GM19455 (cell line): ENCODE measurements at regions not wholly inside any gene's neighbourhood (a gene's known extent, or its start where the extent isn't known, plus 50 kb on each side); places are given as distances from the start of the nearest gene placed in this dataset.
"Not testable (repeated sequence)": the region's sequence is repeated elsewhere in the genome, so short reads cannot be mapped to it uniquely, and the experiment has no call there.

Source experiments
- ATAC-seq: cut with Tn5 transposase; IDR thresholded peaks from one replicate; pipeline ENCODE4 v1.9.1; 2021; ENCODE audit not compliant: unreplicated experiment

DNA sequence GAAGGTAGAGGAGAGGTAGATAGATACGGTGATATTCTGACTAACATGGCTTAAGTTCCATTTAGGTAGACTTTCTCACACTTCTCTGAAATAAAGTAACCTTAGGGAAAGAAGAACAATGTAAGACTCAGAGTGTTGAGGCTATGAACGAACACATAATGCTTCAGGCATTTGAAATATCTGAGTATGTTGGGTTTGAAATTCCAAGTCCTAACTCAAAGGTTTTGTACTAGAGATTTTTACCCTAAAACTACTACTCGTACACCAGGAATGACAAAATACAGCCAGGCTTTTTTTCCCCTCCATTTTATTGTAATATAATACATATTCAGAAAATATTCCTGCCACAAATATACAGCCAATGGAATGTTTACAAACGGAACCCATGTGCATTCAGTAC is 592.6 kb downstream of the ETS1 start:
- no peak for ATAC-seq

DNA sequence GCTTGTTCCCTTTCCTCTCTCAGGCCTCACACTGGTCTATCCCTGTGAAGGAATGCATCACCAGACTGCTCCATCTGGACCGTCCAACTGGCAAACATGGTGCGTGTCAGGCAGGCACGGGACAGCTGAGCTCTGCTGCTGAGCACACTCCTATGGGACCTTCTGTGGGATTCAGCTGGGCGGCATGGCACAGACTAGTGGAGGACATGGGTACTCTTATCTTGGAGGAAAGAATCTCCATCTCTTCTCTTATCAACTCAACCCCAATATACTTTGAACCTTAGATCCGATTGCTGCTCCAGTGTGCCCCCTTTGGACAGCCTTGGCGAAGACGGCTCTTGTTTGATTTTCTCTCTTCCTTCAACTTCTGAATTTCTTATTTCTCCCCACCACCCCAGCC is 593.6 kb downstream of the ETS1 start:
- no peak for ATAC-seq

DNA sequence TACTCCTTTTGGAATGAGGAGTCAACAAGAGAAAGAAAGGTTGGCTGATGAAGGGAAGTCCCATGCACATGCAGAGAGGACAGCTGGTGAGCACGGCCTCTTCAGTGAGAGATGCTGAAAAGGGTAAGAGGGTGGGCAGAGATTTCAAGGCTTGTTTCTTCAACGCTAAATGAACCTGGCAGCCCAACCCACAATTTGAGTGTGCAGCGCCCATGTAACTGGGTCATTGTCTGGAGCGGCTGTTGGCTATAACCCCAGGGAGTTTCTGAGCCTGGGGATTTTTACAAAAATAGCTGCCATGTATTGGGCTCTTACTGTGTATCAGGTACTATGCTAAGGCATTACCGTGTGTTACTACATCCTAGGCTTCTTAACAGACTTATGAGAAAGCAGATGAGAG is 594.1 kb downstream of the ETS1 start:
- ATAC-seq, result no peak

DNA sequence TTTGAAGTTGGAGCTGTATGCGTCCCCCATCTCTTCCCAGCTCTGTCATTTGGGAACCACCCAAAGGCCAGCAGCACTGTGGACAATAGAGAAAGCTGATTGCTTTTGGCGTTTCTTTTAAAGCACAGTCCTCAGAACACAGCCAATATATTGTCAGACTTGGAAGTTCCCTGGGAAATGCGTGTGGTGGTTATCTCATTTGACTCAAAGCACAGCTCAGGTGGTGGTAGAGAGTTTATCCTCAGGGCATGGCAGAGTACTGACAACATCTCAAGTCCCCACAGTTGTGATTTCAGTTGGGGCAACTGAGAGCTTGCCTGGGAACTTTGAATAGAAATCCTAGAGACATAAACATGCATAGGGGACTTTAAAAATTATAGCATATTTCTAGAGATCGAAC is 601.3 kb downstream of the ETS1 start:
- no peak for ATAC-seq

DNA sequence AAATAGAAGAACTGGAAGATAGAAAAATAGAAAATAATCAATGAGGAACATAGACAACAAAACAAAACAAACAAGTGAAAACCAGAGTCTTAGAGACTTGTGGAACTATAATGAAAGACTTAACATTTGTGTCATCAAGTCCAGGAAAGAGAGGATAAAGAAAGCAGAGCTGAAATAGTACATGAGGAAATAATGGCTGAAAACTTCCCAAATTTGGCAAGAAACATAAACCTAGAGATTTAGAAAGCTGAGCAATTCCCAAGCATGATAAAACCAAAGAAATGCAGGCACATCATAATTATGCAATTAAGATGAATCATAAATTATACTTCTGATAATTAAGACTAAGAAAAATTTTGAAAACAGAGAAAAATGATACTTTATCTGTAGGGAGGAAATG is 614.5 kb downstream of the ETS1 start:
- no peak for ATAC-seq

DNA sequence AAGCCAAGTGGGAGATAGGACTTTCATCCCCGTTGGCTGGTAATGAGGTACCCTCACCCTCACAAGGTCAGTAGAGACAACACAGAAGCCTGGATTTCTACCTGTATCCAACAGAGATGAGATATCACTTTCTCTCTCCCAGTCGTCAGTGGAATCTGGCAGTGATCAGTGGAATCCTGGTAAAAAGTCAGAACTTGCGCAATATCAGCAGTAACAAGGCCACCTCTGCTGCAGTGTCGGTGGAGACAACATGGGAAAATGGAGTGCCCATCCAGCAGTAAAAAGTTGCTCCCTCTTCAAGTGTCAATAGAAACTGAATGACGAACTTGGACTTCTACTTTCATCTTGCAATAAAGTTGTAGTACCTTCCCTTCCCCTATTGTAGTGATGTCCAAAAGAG is 615.9 kb downstream of the ETS1 start:
- ATAC-seq, result no peak

DNA sequence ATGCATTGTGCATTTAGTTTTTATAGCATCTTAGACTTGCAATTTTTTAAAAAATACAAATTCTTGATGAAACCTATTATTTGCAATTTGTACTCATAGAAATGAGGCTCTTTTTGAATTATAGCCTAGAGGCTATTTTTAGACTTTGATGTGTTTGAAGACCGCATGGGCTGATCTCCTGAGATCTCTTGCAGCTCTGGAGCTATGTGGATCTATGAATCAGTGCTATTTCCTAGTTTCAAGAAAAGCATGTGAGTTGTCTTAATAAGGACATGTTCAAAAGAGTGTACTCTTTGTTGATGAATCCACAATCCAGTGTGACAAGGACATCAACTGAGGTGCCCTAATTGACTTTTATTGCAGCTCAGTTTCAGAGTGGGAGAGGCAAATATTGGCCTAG is 620.5 kb downstream of the ETS1 start:
- ATAC-seq, result no peak

DNA sequence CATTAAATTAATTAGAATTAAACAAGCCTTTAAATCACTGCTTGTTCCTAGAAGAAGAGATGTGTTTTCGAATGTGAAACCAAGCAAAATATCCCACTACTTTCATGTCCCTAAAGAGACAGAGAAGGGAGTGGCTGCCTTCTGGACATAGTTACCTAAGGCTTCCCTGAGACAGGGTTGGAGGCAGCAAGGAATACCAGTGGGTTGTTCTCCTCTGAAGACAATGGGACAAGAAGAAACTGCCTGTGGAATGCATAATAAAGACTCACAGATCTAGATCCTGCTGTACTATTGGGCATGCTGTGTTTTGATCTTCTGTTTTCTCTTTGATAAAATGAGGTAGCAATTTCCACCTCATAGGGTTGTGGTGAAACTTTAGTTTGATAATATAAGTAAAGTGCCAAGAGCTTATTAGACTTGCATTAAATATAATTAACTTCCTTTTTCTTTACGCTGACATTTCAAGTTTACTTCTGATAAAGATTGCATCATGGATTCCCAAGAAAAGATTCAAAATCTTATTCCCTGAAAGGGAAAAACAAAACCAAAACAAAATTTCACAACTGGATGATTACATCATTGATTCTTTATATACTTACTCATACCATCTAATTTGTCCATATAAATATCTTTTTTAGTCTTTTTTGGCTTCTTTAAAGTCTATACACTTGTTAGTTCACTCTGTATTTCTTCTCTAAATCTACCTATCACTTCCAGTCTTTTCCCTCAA is 621.3 kb downstream of the ETS1 start:
- no peak for ATAC-seq

DNA sequence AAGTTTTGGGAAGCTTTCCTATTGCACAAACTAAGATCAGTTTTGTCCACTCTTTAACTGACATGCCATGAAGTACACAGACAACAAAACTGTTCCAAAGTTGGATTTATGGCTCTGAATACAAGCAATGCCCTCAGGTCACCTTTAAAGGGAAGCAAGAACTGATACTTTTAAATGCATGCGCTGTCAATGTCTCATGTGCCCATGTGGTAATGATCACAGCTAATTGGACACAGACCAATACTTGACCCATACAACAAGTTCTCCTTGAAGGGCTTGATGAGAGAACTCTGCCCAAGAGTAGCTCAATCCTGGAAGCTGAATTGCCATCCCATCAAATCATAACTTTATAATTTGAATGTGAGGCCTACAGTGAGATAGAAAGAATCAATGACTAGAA is 624.9 kb downstream of the ETS1 start:
- ATAC-seq, result no peak

DNA sequence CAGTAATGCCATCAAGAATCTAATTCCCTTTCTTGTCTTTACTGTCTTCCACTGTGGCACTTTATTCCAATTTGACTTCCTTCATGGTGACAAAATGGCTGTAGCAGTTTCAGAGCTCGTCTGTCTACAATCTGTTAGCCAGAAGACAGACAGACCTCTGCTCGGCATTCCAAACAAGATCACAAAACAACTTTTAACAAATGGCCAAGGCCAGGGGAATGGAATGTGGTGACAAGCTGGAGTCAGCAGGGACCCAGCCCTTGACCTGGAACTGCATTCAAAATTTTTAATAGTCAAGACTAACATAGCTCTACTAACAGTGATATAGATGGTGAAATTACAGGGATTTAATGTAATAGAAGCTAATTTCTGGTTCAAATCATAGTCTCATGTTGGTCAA is 637.2 kb downstream of the ETS1 start:
- no peak for ATAC-seq

DNA sequence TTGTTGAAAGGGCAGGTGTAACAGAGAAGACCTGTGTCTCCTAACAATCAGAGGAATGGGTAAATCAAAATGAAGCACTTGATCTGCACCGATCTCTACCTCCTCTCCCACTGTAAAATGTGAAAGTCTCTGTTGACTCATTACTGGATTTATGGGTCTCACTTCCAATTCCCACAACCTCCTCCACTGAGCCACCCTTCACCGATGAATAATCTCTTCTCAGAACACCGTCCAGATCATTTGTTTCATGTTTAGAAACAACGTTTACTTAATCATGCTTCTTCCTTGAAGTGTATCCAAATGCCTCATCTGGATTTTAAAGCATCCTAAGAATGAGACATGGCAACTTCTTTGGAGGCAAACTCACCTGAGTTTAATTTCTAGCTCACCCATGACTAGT is 643.6 kb downstream of the ETS1 start:
- no peak for ATAC-seq

DNA sequence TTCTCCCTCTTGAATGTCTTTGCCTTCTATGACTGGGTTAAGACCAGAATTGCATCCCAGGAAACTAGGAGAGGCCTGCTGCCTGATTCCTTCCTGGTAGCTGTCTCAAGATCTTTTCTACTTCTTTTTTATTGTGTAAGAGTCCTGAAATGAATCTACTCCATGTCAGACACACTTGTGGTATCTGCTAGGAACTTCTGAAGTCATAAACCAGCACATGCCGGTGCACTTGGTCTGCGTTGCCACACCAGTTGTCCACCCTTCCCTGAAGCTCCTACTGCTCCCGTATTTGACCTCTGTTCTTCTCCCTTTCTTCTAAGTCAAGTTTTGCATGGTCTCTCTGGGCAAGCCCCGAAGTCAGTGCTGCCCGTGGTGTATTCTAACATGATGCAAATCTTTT is 644.2 kb downstream of the ETS1 start:
- ATAC-seq, result no peak

DNA sequence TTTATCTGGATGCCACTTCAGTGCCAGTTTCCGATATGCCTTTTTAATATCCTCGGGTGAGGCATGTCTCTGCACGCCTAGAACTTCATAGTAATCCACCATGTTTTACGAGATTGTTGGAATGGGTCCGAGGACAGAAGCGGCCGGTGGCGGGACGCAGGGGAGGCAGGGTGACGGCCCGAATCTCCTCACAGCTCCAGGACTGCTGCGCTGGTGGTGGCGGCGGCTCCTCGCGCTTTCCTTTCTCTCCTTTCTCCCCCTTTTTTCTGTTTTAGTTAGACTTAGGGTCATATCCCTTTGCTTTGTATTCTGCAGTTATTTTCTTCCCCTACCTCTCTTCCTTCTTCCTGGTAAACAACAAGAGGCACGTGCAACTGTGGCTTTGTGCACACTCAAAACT is 645.8 kb downstream of the ETS1 start:
- not testable (repeated sequence) for ATAC-seq

DNA sequence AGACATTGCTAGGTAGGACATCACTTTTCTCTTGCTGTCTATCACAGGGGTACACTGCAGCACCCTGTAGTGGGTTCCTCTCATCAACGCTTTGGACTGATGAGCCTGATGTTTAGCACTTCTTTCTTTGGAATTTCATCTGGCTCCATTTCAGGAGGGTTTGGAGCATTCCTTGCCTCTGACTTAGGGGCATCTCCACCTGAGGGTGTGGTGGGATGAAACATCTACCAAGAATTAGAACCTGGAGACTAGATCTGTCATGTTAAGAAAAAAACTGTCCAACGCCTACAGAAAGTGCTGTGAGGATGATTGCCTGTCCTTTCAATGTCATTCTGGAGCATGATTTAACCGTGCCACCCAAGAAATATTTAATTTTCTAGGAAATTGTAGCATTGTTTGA is 648.4 kb downstream of the ETS1 start:
- no peak for ATAC-seq

DNA sequence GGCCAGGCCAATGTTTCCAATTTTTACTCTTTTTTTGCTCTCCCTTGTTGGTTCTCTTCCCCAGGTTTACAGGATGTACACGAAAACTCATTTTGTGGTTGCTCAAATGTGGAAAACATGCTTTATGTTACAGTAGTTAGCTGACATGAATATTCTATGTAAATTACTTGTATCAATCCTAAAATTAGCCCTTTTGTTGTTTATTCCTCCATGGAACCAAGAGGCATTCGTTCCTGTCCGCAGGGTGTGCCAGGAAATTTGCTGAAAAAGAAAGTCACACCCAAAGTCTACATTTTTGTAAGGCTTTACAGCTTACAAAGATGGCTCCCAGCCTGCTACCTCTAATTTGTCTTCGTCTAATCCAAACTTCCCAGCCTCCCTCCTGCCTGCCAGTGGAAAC is 652.3 kb downstream of the ETS1 start:
- ATAC-seq, result no peak

DNA sequence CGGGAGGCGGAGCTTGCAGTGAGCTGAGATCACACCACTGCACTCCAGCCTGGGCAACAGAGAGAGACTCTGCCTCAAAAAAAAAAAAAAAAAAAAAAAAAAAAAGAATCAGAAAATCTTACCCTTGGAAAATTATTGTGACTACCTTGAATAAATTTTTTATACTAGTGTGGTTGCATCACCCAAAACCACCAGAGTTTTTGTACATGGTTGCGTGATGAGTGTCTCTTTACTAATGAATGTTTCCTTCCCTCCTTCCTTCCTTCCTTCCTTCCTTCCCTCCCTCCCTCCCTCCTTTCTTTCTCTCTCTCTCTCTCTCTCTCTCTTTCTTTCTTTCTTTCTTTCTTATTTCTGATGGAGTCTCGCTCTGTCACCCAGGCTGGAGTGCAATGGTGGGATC is 653.4 kb downstream of the ETS1 start:
- ATAC-seq, result not testable (repeated sequence)

DNA sequence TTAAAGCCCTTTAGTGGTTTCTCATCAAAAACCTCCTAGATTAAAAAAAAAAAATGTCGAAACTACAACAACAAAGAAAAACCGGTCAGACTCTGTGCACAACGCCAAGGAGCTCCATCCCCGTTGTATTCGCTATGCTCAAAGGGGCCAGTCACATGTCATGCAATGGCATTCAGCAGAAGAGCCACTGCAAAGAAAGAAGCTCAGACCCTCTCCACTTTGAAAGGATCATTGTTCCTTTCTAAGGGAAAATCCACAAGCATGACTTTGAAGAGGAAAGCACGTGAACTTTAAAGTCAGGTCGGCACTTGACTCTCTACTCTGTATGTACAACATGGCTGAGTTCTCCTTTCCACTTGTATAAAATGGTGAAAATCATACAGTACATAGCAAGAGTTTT is 655.6 kb downstream of the ETS1 start:
- no peak for ATAC-seq

DNA sequence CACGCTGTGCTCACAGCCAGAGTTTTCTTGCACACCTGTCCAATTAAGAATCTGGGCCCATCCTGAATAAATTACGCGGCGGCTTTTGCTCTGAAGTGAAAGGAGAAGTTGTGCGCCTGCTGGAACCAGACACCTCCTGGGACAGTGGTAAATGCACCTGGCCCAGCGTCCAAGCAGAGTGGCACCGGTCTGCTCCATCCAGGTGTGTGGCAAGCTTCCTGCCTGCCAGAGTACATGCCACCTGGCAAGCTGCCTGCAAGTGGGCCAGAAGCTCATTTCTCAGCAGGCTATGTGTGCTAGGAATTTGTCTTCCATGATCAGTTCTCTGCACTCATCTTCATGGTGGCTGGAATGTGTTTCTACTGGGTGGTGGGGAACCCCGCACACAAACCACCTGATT is 660.6 kb downstream of the ETS1 start:
- ATAC-seq, result no peak

DNA sequence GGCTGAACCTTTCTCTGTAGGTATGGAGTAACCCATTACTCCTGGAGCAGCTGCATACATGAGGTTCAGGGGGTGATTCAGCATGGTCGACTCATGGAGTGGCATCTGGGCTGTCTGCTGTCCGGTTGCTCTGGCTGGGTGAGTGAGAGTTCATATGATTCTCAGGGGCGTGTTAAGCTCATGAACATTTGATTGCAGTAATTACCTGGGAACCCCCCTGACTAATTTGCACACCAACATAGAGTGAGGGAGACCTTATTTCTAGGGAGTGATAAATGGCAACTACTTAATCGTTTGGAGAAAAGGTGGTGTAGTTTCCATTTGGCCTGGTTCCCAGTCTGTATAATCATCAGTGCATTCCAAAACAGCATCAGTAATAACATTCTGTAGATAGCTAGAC is 661.9 kb downstream of the ETS1 start:
- no peak for ATAC-seq

DNA sequence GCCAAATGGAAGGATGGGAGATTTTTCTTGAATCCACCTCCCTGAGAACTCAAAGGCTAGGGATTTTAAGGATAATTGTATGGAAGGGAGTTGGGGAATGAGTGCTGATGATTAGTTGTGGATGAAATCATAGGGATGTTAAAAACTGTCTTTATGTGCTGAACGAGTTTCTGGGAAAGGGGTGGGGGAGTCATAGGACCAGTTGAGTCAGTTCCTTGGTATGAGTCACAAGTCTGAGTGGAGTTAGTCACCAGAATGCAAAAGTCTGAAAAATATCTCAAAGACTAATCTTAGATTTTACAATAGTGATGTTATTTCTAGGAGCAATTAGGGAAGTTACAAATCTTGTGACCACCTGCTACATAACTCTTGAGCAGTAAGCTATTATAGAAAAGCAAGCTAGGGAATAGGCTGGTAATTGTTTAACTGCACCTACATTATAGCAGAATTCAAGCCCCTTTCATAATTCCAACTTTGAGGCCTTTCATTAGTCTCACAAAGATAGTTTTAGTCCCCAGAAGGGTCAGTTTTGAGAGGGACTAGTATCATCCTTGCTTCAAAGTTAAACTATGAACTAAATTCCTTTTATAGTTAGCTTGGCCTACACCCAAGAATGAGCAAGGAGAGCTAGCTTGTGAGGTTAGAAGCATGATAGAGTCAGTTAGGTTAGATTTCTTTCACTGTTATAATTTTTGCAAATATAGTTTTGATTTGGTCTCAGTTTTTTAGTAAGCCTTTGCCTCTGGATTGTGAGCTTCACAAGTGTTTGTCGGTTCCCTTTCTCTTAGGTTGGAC is 668.0 kb downstream of the ETS1 start:
- no peak for ATAC-seq

DNA sequence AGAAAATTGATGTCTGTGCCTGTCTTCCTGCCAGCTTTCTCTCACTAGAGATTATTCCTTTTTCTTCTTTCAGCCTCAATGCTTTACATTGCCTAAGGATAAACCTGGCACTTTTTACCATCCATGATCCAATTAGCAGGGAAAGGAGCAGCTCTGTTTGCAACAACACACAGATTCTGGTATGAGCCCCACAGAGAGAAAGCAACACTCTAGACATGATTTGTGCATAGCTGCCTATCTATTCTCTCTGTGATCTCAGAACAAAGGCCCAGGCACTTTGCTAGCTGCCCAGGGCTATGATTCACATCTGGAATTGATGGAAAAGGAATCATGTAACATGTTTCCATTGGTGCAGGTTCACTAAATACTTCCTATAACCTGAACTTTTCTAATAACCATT is 685.0 kb downstream of the ETS1 start:
- no peak for ATAC-seq

DNA sequence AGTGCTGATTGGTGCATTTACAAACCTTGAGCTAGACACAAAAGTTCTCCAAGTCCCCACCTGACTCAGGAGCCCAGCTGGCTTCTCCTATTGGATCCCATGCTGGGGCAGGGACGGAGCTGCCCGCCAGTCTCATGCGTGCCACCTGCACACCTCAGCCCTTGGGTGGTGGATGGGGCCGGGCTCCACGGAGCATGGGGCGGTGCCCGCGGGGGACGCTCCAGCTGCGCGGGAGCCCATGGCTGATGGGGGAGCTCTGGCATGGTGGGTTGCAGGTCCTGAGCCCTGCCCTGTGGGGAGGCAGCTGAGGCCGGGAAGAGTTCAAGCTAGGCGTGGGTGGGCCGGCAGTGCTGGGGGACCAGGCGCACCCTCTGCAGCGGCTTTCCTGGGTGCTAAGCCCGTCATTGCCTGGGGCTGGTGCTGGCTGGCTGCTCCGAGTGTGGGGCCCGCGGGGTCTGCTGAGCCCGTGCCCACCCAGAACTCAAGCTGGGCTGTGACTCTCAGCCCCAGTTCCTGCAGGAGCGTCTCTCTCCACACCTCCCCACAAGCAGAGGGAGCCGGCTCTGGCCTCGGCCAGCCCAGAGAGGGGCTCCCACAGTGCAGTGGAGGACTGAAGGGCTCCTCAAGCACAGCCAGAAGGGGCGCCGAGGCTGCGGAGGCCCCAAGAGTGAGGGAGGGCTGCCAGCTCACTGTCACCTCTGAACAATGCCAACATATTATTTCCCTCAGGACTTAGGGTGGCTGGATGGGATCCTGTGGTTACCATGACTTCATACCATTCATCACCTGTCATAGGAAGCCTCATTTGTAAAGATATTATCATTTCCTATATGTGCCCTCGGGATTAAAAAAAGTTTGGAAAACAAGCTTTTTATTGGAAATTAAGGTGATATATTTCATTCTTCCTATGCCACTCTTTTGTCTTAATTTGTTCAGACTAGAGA is 688.7 kb downstream of the ETS1 start:
- no peak for ATAC-seq
